WI38 (cell line): ENCODE measurements at regions not wholly inside any gene's neighbourhood (a gene's known extent, or its start where the extent isn't known, plus 50 kb on each side); places are given as distances from the start of the nearest gene placed in this dataset.

ENCODE experiments used
- H3K4me3 ChIP-seq: 2 replicates; pipeline ENCODE4 v1.5.1; 2011; ENCODE audit warnings: low read depth, mild to moderate bottlenecking, control low read depth, low read length
- TF ChIP-seq, protein P1 (sequence below): IDR thresholded peaks from 2 replicates; pipeline ENCODE4 v1.5.1; 2012; ENCODE audit warnings: low read depth, mild to moderate bottlenecking, control low read depth, low read length

DNA sequence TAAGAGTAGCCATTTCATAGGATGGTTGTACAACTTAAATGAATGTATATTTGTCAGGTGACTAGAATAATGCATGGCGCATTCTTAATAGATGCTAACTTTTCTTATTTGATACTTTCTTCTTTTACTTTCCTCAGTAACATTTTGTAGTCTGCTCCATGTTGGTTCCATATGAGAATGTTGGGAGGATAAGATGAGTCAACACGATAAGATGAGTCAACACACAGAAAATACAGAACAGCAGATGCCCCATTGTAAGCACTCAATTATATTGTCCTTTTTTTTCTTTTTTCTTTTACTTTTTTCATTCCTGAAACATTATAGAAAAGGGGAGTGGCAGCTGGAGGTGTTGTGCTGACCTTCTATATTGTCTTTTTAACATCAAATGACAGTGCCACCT, 92.3 kb upstream of the SPATA31C2 start:
- H3K4me3 ChIP-seq, result no peak overlapping the region

DNA sequence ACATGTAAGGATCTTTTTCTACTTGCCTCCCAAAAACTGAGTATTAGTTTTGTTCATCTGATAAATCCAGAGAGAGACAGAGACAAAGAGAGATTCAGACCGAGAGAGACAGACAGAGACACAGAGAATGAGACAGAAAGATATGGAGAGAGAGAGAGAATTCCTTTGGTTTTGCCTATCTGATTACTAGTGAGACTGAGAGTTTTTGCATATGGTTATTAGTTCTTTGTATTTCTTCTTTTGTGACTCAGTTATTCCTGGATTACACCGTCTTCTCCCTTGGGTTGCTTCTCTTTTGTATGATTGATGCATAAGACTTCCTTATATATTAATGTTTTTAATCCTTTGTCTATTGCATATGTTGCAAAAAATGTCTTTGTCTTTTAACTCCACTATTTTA, 91.2 kb upstream of the SPATA31C2 start:
- no peak overlapping the region for H3K4me3 ChIP-seq

More for the DNA sequence above, 92.3 kb upstream of the SPATA31C2 start:
- TF ChIP-seq, protein P1, sequence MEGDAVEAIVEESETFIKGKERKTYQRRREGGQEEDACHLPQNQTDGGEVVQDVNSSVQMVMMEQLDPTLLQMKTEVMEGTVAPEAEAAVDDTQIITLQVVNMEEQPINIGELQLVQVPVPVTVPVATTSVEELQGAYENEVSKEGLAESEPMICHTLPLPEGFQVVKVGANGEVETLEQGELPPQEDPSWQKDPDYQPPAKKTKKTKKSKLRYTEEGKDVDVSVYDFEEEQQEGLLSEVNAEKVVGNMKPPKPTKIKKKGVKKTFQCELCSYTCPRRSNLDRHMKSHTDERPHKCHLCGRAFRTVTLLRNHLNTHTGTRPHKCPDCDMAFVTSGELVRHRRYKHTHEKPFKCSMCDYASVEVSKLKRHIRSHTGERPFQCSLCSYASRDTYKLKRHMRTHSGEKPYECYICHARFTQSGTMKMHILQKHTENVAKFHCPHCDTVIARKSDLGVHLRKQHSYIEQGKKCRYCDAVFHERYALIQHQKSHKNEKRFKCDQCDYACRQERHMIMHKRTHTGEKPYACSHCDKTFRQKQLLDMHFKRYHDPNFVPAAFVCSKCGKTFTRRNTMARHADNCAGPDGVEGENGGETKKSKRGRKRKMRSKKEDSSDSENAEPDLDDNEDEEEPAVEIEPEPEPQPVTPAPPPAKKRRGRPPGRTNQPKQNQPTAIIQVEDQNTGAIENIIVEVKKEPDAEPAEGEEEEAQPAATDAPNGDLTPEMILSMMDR, result no peak

DNA sequence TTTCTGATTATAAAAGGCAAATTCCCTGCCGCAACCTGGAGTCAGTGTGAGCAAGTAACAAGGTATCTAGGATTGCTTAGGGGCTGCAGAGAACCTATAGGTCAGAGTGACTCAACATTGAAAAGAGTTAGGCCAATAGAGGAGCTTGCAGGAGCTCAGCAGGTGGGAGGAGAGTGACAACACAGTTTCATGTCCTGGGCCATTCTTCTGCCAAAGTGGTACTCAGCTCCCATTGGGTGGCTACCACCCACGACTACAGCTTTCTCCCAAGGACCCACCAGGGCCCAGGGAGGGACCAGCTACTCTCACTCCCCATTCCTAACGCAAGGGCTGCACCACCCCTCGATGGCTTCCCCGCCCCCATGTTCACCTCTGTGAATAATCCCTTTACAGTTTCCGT, 86.7 kb upstream of the SPATA31C2 start:
- no peak overlapping the region for H3K4me3 ChIP-seq
- TF ChIP-seq, protein P1, result no peak

More for the DNA sequence above, 91.2 kb upstream of the SPATA31C2 start:
- TF ChIP-seq, protein P1, result no peak

DNA sequence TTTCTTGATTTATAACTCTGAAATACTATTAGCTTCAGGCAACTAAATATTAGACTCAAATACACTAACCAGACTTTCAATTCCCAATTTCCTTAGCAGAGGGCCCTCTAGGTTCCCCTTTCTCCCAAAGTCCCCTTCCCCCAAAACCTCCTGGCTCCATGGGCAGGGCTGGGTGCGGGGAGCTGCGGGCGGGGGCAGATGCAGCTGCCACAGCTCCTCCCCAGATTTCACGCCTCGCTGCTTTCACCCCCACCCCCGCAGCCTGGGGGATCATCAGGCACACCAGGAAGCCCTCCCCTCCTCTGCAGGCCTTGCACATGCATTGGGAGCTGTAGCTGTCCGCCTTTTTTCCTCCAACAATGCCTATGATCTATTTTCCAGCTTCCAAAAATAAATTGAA, 82.8 kb upstream of the SPATA31C2 start:
- TF ChIP-seq, protein P1, result no peak

DNA sequence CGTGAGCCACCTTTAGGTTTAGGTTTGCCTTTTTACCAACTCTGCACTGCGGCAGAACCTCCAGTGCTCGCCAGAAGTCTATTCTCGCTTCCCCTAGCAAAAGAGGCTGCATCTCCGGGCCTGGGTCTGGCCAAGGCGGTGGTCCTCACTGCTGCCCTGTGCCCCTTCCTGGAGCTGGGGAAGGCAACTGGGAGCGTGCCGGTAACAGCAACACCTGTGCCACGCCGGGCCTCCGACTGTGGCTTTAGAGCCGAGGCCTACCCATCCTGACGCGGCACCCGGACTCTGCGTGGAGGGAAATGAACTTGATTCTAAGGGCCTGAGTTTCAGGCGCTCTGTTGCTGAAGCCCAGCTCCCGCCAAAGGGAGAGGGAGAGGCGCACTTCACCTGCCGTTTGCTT, 82.4 kb upstream of the SPATA31C2 start:
- no peak overlapping the region for H3K4me3 ChIP-seq
- TF ChIP-seq, protein P1, result no peak

More for the DNA sequence above, 82.8 kb upstream of the SPATA31C2 start:
- no peak overlapping the region for H3K4me3 ChIP-seq

DNA sequence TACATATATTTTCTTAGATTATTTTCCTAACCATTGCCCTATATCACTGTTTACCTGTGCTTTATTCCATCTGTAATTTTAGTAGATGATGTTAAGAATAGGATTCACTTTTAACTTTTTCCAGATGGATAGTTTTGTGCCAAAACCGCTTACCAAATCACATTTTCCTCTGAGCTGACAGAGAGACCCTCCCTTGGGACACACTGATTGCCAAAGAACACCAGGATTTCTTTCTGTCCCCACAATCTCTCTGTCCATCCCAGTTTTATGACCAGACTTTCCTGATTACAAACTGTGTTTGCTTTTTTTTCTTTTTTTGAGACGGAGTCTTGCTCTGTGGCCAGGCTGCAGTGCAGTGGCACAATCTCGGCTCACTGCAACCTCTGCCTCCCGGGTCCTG, 81.3 kb upstream of the SPATA31C2 start:
- no peak overlapping the region for H3K4me3 ChIP-seq
- TF ChIP-seq, protein P1, result no peak

DNA sequence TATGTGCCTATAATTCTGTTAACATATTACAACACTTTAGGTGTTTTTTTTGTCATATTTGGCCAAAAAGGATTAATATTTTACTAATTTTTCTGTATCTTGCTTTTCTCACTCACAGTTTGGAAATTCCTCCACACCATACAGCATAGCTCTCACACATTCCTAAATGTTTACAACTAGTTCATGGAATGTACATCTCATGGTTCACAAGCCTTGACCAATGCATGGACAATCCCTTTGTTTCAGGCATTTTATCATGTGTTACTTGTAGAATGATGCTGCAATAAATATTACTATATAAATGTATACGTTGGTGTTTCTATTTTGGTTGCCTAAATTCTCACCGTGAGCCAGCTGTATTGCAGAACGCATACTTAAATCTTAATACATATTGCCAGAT, 80.5 kb upstream of the SPATA31C2 start:
- H3K4me3 ChIP-seq, result no peak overlapping the region
- TF ChIP-seq, protein P1, result no peak
